GM12892 (cell line): ENCODE measurements at regions not wholly inside any gene's neighbourhood (a gene's known extent, or its start where the extent isn't known, plus 50 kb on each side); places are given as distances from the start of the nearest gene placed in this dataset.

ENCODE experiments used
- POLR2A ChIP-seq: IDR thresholded peaks from 2 replicates; pipeline ENCODE4 v1.6.1; 2011; ENCODE audit warnings: low read depth, low read length, control low read depth
- POLR2AphosphoS5 ChIP-seq: IDR thresholded peaks from 2 replicates; pipeline ENCODE4 v1.6.1; 2011; ENCODE audit warnings: low read depth, low read length, control low read depth
- TAF1 ChIP-seq: IDR thresholded peaks from 2 replicates; pipeline ENCODE4 v1.6.1; 2011; ENCODE audit warnings: low read depth, mild to moderate bottlenecking, control low read depth, low read length, borderline replicate concordance

DNA sequence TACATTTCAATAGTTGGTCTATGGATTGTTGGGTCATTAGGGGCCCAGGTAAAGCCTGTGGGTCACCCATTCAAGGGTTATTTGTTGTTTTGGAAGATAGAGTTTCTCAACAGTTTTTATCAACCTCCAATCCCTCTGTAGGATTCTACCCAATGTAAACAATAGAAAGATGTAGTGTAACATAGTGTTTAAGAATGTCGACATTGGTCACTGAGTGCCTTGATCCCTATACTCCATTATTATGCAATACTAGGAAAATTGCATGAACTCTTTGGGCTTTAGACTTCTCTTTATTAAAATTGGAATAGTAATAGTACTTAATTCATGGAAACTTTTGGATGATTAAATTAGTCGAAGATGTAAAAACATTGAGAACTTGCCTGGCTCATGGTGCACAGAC lies 292.1 kb downstream of the GPD2 start:
- TF ChIP-seq POLR2AphosphoS5 (no peak), POLR2A (no peak), TAF1 (no peak)
